ENCODE measurements at regions not wholly inside any gene's neighbourhood (a gene's known extent, or its start where the extent isn't known, plus 50 kb on each side); places are given as distances from the start of the nearest gene placed in this dataset.

DNA sequence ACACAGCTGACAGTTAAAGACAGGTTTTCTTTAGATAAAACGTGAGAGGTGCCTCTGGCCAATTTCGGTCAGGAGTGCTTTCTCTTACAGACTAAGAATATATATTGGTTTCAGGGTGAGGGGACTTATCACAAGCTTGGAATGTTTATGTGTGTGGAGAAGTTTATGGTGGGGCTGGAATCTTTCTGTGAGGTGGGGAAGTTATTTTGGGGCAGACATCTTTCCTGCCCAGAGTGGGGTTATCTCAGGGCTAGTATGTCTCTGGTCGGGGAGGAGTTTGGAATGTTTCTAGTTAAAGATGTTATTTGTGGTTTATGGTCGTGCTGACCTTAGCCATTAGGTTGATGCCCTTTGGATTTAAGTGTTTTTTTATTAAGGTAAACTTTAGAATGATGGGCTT is 115.2 kb downstream of the SLC5A7 start:
- Histone ChIP-seq H3K4me1 (no peaks in the 10 kb centered on the region), H3K27ac (no peak overlapping the region), H3K4me3 (no peak overlapping the region), H3K27me3 (no peaks in the 10 kb centered on the region), H3K9me3 (no peaks in the 10 kb centered on the region), H3K36me3 (no peaks in the 10 kb centered on the region)
- intact Hi-C loops (cut with DNase I; ENCODE audit: low total_unique reads): no loop called here
- TF ChIP-seq, protein P1, sequence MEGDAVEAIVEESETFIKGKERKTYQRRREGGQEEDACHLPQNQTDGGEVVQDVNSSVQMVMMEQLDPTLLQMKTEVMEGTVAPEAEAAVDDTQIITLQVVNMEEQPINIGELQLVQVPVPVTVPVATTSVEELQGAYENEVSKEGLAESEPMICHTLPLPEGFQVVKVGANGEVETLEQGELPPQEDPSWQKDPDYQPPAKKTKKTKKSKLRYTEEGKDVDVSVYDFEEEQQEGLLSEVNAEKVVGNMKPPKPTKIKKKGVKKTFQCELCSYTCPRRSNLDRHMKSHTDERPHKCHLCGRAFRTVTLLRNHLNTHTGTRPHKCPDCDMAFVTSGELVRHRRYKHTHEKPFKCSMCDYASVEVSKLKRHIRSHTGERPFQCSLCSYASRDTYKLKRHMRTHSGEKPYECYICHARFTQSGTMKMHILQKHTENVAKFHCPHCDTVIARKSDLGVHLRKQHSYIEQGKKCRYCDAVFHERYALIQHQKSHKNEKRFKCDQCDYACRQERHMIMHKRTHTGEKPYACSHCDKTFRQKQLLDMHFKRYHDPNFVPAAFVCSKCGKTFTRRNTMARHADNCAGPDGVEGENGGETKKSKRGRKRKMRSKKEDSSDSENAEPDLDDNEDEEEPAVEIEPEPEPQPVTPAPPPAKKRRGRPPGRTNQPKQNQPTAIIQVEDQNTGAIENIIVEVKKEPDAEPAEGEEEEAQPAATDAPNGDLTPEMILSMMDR (IDR thresholded peaks at IDR 0.05): no peak
- DNase-seq: no peak

DNA sequence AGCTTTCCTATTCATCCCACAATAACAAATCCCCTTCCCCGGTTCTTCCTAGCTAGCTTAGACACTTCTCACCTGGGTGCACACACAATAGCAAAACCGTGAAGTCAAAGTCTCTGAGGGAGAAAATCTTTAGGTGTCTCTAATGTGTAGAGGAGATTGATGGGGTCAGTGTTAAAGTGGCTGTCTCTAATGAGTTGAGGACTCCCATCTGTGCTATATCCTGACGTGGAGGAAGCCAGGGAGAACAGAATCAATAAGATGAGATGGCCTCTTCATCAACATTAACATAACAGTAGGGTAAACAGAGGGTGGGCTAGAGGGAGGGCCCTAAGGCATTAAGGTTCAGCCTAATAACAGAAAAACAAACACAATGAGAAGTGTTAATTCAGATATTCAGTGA is 120.4 kb downstream of the SLC5A7 start:
- TF ChIP-seq, protein P1 (IDR thresholded peaks at IDR 0.05): no peak
- Histone ChIP-seq H3K36me3 (no peaks in the 10 kb centered on the region), H3K9me3 (no peaks in the 10 kb centered on the region), H3K4me1 (no peaks in the 10 kb centered on the region), H3K4me3 (no peak overlapping the region), H3K27me3 (no peaks in the 10 kb centered on the region), H3K27ac (no peak overlapping the region)
- DNase-seq: no peak
- intact Hi-C loops (cut with DNase I; ENCODE audit: low total_unique reads): no loop called here

DNA sequence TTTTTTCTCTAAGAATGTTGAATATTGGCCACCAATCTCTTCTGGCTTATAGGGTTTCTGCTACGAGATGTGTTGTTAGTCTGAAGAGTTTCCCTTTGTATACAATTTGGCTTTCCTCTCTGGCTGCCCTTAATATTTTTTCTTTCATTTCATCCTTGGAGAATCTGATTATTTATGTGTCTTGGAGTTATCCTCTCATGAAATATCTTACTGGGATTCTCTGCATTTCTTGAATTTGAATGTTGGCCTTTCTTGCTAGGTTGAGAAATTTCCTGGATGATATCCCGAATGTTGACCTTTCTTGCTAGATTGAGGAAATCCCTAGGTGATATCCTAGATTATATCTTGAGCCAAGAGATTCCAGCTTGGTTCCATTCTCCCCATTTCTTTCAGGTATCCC is 125.6 kb downstream of the SLC5A7 start:
- Histone ChIP-seq H3K27me3 (no peaks in the 10 kb centered on the region), H3K4me3 (no peak overlapping the region), H3K36me3 (no peaks in the 10 kb centered on the region), H3K9me3 (no peaks in the 10 kb centered on the region), H3K27ac (no peak overlapping the region), H3K4me1 (no peaks in the 10 kb centered on the region)
- intact Hi-C loops (cut with DNase I; ENCODE audit: low total_unique reads): no loop called here
- DNase-seq: no peak
- TF ChIP-seq, protein P1 (IDR thresholded peaks at IDR 0.05): no peak

DNA sequence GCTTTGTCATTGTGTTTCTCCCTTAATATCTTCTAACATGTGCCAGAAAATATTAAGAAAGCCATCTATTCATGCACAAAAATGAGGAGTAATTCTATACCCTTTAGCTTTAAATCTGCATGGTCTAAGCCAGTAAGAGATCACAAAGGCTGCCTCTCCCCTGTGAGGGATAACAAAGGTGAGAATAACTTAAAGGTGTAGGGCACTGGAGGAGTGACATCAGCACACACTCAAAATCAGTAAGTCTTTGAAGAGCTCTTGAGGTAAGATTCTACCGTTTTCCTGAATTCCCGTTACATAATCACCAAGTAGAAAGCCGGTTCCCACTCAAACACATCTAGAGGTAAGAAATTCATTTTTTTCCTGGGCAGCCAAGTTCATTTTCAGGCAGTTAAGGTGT is 123.9 kb upstream of the SULT1C3 start:
- H3K36me3 ChIP-seq: no peaks in the 10 kb centered on the region
- DNase-seq: no peak
- H3K4me3 ChIP-seq: no peak overlapping the region
- no peaks in the 10 kb centered on the region for H3K27me3 ChIP-seq
- no peak overlapping the region for H3K27ac ChIP-seq
- H3K9me3 ChIP-seq: no peaks in the 10 kb centered on the region
- intact Hi-C loops (cut with DNase I; ENCODE audit: low total_unique reads): no loop called here
- TF ChIP-seq, protein P1 (IDR thresholded peaks at IDR 0.05): no peak
- no peaks in the 10 kb centered on the region for H3K4me1 ChIP-seq

DNA sequence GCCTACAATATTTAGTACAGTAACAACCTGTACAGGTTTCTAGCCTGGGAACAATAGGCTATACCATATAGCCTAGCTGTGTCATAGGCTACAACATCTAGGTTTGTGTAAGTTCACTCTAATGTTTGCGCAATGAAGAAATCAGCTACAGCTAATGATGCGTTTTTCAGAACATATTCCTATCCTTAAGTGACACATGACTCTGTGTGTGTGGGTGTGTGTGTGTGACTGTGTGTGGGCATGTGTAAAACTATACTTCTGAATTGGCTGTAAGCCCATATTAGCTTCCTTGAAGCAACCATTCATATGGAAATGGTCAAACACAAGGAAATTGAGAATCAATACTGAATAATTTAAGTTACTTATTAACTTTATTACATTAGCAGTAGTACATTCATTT is 120.8 kb upstream of the SULT1C3 start:
- no peak overlapping the region for H3K27ac ChIP-seq
- intact Hi-C loops (cut with DNase I; ENCODE audit: low total_unique reads): no loop called here
- DNase-seq: no peak
- H3K27me3 ChIP-seq: no peaks in the 10 kb centered on the region
- no peaks in the 10 kb centered on the region for H3K4me1 ChIP-seq
- no peaks in the 10 kb centered on the region for H3K36me3 ChIP-seq
- no peaks in the 10 kb centered on the region for H3K9me3 ChIP-seq
- no peak overlapping the region for H3K4me3 ChIP-seq
- TF ChIP-seq, protein P1 (IDR thresholded peaks at IDR 0.05): no peak

DNA sequence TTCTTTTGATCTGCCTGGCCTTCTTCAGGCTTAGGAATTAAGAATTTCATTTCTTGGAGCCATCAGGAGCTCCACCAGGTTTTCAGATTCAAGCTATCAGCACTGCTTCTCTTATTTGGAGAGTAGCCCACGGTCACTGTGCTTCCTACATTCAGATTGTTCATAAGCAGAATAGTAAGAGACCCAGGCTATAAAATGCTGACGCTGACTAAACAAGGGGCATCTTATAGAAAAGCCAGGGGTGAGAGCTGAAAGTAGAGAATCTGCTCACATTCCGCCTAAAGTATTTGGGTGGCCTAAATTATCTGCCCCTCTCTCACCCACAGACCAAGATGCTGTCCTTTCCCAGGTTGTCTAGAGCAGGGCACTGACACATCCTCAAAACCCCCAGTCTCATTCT is 120.3 kb upstream of the SULT1C3 start:
- no peak for DNase-seq
- no peaks in the 10 kb centered on the region for H3K36me3 ChIP-seq
- intact Hi-C loops (cut with DNase I; ENCODE audit: low total_unique reads): no loop called here
- H3K4me1 ChIP-seq: no peaks in the 10 kb centered on the region
- no peak overlapping the region for H3K27ac ChIP-seq
- H3K4me3 ChIP-seq: no peak overlapping the region
- no peaks in the 10 kb centered on the region for H3K9me3 ChIP-seq
- TF ChIP-seq, protein P1 (IDR thresholded peaks at IDR 0.05): no peak
- no peaks in the 10 kb centered on the region for H3K27me3 ChIP-seq
